ENCODE measurements at regions not wholly inside any gene's neighbourhood (a gene's known extent, or its start where the extent isn't known, plus 50 kb on each side); places are given as distances from the start of the nearest gene placed in this dataset.

- TF ChIP-seq CTCF (IDR thresholded peaks at IDR 0.05; ENCODE audit: borderline replicate concordance, extremely low read depth, low read length, poor library complexity, severe bottlenecking) (no peak), EZH2 (IDR thresholded peaks at IDR 0.05; ENCODE audit: borderline replicate concordance, low read depth, low read length, severe bottlenecking) (no peak)
Measured at GRCh38 chr1:163661391-163661790, 339.6 kb downstream of the NUF2 start.
